Immature natural killer cell (primary cell): ENCODE measurements at regions not wholly inside any gene's neighbourhood (a gene's known extent, or its start where the extent isn't known, plus 50 kb on each side); places are given as distances from the start of the nearest gene placed in this dataset.

ENCODE experiments used
- DNase-seq, 3 donors: peaks; one replicate each; pipeline ENCODE4 v3.0.0; 2022; ENCODE audit warnings: mixed read lengths in 1 of 3
- H3K27ac Mint-ChIP-seq, 6 donors: one replicate each; pipeline ENCODE4 v1.8.0; 2020; ENCODE audit warnings: mixed read lengths in 6 of 6, mild to moderate bottlenecking in 5 of 6, inconsistent platforms in 4 of 6, moderate library complexity in 3 of 6
- H3K27me3 Mint-ChIP-seq, 3 donors: one replicate each; pipeline ENCODE4 v1.8.0; 2020 to 2021; ENCODE audit warnings: low read depth in 3 of 3, mild to moderate bottlenecking in 3 of 3, mixed read lengths in 3 of 3, moderate library complexity in 3 of 3, inconsistent platforms in 1 of 3
- H3K36me3 Mint-ChIP-seq, 3 donors: one replicate each; pipeline ENCODE4 v1.8.0; 2020; ENCODE audit warnings: mixed read lengths in 3 of 3, inconsistent platforms in 2 of 3, mild to moderate bottlenecking in 2 of 3
- H3K4me1 Mint-ChIP-seq, 2 donors: one replicate each; pipeline ENCODE4 v1.8.0; 2020; ENCODE audit warnings: inconsistent platforms in 2 of 2, mild to moderate bottlenecking in 2 of 2, mixed read lengths in 2 of 2, moderate library complexity in 1 of 2
- H3K4me3 Mint-ChIP-seq, 5 donors: one replicate each; pipeline ENCODE4 v1.8.0; 2020; ENCODE audit warnings: mild to moderate bottlenecking in 5 of 5, mixed read lengths in 5 of 5, inconsistent platforms in 3 of 5, moderate library complexity in 3 of 5
- H3K9me3 Mint-ChIP-seq, 6 donors: one replicate each; pipeline ENCODE4 v1.8.0; 2020; ENCODE audit warnings: mild to moderate bottlenecking in 6 of 6, mixed read lengths in 6 of 6, inconsistent platforms in 4 of 6, moderate library complexity in 3 of 6

DNA sequence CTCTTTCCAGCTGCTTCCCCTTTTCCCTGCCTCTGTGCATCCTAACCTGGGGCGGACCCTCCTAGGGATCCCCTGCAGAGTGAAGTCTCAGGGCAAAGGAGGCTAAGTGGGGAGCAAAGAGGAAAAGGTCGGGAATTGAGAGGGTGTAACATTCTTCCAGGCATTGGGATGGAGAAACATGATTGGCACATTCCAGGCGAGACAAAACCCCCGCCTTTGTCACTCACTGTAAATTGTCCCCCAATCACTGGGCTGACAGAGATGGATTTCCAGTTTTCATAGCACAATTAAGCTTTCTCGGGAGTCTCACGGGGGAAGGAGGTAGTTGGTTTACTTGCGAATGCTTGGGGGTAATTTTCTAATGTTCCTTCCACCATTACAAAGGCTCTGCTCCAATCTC is 74.9 kb downstream of the MIAT start:
- H3K9me3 Mint-ChIP-seq, result no peaks in the 10 kb centered on the region
- no peak overlapping the region for H3K4me3 Mint-ChIP-seq
- H3K27ac Mint-ChIP-seq, result no peak overlapping the region
- no peak for DNase-seq
- no peaks in the 10 kb centered on the region for H3K4me1 Mint-ChIP-seq
- H3K27me3 Mint-ChIP-seq, result peaks cover 0 to 1% (median 0%) of the 10 kb centered on the region in 3 donors
- peaks cover 22 to 51% (median 30%) of the 10 kb centered on the region in 3 donors for H3K36me3 Mint-ChIP-seq

DNA sequence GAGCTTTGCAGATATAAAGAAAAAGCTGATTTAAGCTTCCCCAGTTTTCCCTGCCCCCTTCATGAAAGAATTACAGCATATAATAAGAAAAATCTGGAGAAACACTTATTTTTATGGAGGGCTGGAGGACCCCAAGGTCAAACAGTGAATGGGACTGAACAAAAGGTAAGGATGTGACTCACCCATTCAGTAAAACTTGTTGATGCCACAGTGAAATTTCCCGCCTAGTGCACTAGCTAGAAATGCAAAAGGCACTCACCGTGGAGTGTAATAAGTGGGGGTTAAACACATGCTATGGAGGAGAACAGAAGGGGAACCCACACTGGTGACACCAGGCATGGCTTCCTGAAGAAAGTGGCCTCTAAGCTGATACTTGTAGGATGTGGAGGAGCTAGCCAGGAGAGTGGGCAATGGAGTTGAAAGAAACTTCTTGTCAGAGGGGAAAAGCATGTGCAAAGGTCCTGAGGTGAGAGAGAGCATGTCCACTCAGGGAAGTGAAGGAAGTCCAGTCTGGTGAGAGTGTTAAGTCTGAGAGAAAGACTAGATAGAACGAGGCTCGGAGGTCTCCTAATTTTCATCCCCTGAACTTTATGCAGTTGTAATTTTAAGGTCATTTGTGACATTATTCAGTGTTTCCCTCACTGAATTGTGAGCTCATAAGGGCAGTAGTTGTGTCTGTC is 77.1 kb downstream of the MIAT start:
- peaks cover 0 to 2% (median 1%) of the 10 kb centered on the region in 3 donors for H3K27me3 Mint-ChIP-seq
- peaks cover 16 to 48% (median 21%) of the 10 kb centered on the region in 3 donors for H3K36me3 Mint-ChIP-seq
- no peak overlapping the region for H3K4me3 Mint-ChIP-seq
- DNase-seq, result no peak
- H3K27ac Mint-ChIP-seq, result peak overlapping the region in 1 of 6 donors; percentile 63
- peaks cover 0 to 2% of the 10 kb centered on the region in 2 donors for H3K4me1 Mint-ChIP-seq
- H3K9me3 Mint-ChIP-seq, result no peaks in the 10 kb centered on the region

DNA sequence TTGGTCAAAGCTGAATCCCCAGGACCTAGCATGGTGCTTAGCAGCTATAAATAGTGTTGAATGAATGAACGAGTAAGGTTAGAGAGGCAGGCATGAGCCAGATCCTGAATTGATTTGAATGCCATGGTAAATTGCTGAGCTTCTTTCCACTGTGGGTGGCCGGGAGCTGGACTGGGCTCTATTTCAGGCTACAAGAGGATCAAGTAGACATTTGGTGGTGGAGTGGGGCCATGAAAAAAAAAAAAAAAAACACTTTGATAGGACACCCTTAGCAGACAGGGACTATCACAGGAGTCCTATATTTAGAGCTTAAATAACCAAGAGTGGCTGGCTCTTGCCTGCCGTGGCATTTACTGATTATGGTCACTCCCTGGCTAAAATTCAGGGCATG is 77.6 kb downstream of the MIAT start:
- Mint-ChIP-seq H3K4me1 (peaks cover 0 to 2% of the 10 kb centered on the region in 2 donors), H3K4me3 (no peak overlapping the region), H3K9me3 (no peaks in the 10 kb centered on the region), H3K36me3 (peaks cover 17 to 48% (median 21%) of the 10 kb centered on the region in 3 donors), H3K27me3 (peaks cover 0 to 2% (median 1%) of the 10 kb centered on the region in 3 donors), H3K27ac (no peak overlapping the region)
- no peak for DNase-seq

DNA sequence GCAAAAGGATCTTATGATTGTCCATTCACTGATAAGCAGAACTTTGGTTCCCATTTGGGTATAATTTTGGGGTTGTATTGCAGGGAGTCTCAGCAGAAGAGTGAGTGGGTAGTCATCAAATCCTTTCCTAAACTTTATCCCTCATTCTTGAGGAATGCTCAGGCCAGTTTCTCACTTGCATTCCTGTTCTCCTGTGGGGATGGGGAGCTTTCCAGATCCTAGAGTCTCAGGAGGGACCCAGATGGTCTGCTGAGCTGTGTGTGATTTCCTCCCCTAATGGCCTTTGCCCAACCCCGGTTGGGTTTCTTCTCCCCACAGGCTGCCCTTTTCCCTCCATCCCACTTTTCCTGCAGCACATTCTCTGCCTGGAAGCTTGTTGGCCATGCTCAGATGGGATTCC is 79.9 kb downstream of the MIAT start:
- Mint-ChIP-seq H3K27ac (no peak overlapping the region), H3K9me3 (no peaks in the 10 kb centered on the region), H3K4me3 (no peak overlapping the region), H3K4me1 (peaks cover 0 to 2% of the 10 kb centered on the region in 2 donors), H3K27me3 (peaks cover 0 to 2% (median 1%) of the 10 kb centered on the region in 3 donors), H3K36me3 (peaks cover 24 to 40% (median 25%) of the 10 kb centered on the region in 3 donors)
- DNase-seq, result no peak

DNA sequence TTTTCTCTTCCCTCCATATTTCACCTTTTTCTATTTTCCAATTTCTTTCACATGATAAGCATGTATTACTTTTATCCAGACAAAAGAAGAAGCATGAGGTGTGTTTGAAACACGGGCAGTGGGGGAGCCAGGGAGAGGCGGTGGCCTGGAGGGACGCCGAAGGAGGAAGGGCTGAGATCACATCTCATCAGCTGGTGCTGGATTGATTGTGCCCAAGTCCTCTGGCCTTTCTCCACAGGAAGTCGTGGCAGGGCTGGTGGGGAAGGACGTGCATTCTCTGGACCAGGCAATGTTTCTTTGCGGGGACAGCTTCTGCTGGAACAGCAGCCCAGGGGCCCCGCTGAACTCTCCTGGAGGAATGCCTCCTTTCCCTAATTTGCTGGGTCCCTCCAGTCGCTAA is 82.9 kb downstream of the MIAT start:
- peak overlapping the region in 1 of 6 donors; percentile 22 for H3K27ac Mint-ChIP-seq

DNA sequence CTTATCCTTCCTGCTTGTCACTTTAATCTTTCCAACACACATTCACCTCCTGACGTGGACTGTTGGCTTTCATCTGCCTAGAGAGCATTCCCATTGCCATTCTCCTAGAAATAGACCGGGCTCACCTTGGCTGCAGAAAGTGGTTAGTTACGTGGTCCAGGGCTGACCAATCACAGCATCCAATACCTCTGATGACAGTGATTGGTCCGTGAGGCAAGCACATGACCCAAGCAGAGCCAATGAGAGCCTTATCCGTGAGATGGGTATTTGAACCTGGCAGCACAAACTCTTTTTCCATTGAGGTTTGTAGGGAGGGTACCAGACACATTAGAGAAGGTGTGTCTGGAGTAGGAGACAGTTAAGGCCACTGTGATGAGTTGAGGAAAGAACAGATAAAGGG is 85.8 kb downstream of the MIAT start:
- H3K4me3 Mint-ChIP-seq, result no peak overlapping the region
- no peak overlapping the region for H3K27ac Mint-ChIP-seq
- no peaks in the 10 kb centered on the region for H3K9me3 Mint-ChIP-seq
- H3K4me1 Mint-ChIP-seq, result peaks cover 0 to 2% of the 10 kb centered on the region in 2 donors
- H3K27me3 Mint-ChIP-seq, result peaks cover 0 to 1% (median 0%) of the 10 kb centered on the region in 3 donors
- no peak for DNase-seq
- peaks cover 12 to 18% (median 14%) of the 10 kb centered on the region in 3 donors for H3K36me3 Mint-ChIP-seq

More for the DNA sequence above, 82.9 kb downstream of the MIAT start:
- Mint-ChIP-seq H3K27me3 (peaks cover 0 to 2% (median 0%) of the 10 kb centered on the region in 3 donors), H3K36me3 (peaks cover 17 to 30% (median 20%) of the 10 kb centered on the region in 3 donors), H3K9me3 (no peaks in the 10 kb centered on the region), H3K4me1 (peaks cover 0 to 2% of the 10 kb centered on the region in 2 donors), H3K4me3 (no peak overlapping the region)
- no peak for DNase-seq

DNA sequence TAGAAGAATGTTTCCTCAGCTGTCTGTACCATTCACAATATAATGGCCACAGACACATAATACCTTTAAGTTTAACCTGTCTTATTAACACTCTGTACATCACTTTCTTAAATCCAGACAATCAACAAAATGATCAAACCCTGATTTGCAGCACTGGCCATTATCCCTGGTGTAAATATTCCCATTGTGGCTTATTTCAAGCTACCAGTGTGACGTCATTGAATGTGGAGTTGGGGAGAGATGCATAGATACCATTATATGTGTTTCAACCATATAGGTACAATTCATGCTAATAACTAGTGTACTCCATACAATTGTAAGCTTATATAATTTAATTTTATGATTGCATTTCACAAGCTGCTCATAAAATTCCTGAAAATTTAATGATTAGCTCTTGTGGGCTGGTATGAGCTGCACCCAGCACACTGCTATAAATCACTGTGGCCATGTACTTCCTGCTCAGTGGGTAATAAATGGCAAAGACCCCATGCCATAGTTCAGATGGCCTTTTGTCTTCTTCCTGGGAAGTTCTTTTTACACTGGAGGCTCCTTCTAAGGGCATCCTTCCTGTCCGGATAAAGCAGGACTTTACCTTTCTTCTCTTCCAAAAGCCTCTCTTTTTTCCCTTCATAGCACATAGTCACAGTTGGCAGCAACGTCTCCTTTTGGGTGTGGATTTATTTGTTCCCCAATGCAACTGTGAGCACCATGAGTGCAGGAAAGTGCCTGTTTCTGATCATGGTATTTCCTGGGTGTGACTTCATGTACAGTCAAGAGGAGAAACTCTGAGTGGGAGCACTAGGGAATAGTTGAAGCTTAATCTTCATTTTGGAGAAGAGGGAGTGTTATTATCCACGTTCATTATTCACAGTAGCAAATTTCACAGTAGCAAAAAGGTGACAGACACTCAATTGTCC is 87.8 kb downstream of the MIAT start:
- Mint-ChIP-seq H3K4me3 (no peak overlapping the region), H3K27me3 (peaks cover 0 to 1% (median 0%) of the 10 kb centered on the region in 3 donors)

DNA sequence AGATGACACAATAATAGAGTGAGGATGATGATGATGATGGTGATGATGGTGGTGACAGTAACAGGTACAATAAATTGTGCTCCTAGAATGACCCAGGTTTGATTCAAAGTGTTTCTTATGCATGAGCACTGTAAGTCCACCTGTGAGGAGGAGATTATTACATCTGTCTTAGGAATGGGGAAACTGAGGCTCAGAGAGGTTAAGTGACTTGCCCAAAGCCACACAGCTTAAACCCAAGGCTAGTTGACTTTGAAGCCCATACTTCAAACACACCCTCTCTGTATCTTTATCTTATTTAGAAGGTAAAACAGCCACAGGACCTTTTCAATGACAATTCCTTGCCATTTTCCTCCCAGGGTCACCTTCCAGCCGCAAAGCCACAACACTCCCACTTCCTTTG is 88.9 kb downstream of the MIAT start:
- Mint-ChIP-seq H3K4me1 (peaks cover 6 to 8% of the 10 kb centered on the region in 2 donors), H3K9me3 (no peaks in the 10 kb centered on the region), H3K27me3 (peaks cover 0 to 1% (median 0%) of the 10 kb centered on the region in 3 donors), H3K36me3 (peaks cover 9 to 15% (median 14%) of the 10 kb centered on the region in 3 donors), H3K27ac (no peak overlapping the region), H3K4me3 (no peak overlapping the region)
- no peak for DNase-seq

More for the DNA sequence above, 87.8 kb downstream of the MIAT start:
- DNase-seq, result no peak
- H3K36me3 Mint-ChIP-seq, result peaks cover 10 to 16% (median 14%) of the 10 kb centered on the region in 3 donors
- H3K4me1 Mint-ChIP-seq, result no peaks in the 10 kb centered on the region
- no peaks in the 10 kb centered on the region for H3K9me3 Mint-ChIP-seq
- no peak overlapping the region for H3K27ac Mint-ChIP-seq

DNA sequence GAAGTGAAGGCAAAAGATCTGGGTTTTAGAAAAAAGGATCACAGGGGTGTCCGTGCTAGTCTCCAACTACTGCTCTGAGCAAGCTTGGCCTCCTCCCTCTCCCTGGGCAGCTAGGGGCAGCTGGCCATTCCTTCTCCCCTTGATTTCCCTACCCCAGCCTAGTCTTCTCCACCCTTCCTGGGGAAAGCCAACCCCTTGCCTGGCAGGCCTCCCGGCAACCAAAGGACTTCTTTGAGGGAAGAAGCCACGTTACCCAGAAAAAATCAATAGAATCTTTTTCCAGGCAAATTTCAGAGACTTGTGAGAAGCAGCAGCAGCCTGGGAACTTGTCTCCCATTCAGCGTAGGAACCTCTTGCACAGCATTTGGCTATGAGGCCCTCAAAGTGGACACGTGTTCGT is 91.5 kb downstream of the MIAT start:
- Mint-ChIP-seq H3K9me3 (no peaks in the 10 kb centered on the region), H3K36me3 (peaks cover 0 to 6% (median 3%) of the 10 kb centered on the region in 3 donors), H3K27ac (peak overlapping the region in 2 of 6 donors; percentile 15 to 59), H3K4me1 (peaks cover 12% of the 10 kb centered on the region in 2 donors), H3K27me3 (peaks cover 0 to 1% (median 0%) of the 10 kb centered on the region in 3 donors), H3K4me3 (no peak overlapping the region)
- DNase-seq, result no peak

DNA sequence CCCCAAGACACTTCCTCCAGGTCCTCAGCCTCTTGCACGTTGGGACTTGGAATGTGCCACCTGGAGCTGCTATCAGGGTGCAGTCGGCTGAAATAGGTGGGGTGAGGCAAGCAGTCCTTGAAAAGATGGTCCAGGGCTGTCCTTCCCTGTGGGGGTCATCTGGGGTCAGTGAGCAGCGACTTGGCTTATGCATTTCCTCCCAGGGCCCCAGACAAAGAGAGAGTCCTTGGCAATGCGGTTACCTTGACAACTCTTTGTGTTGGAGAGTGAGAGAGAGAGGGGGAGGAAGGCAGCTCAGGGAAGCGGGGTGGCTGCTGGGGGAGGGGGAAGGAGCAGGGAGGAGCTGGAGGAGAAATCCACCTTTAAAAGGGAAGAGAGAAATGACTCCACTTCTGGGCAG is 93.8 kb downstream of the MIAT start:
- H3K36me3 Mint-ChIP-seq, result peaks cover 0 to 3% (median 0%) of the 10 kb centered on the region in 3 donors
- H3K27me3 Mint-ChIP-seq, result peaks cover 0 to 1% (median 1%) of the 10 kb centered on the region in 3 donors
- no peak overlapping the region for H3K27ac Mint-ChIP-seq
- peak overlapping the region in 1 of 5 donors; percentile 1 for H3K4me3 Mint-ChIP-seq
- H3K9me3 Mint-ChIP-seq, result no peaks in the 10 kb centered on the region
- H3K4me1 Mint-ChIP-seq, result peaks cover 12 to 13% of the 10 kb centered on the region in 2 donors
- DNase-seq, result no peak

DNA sequence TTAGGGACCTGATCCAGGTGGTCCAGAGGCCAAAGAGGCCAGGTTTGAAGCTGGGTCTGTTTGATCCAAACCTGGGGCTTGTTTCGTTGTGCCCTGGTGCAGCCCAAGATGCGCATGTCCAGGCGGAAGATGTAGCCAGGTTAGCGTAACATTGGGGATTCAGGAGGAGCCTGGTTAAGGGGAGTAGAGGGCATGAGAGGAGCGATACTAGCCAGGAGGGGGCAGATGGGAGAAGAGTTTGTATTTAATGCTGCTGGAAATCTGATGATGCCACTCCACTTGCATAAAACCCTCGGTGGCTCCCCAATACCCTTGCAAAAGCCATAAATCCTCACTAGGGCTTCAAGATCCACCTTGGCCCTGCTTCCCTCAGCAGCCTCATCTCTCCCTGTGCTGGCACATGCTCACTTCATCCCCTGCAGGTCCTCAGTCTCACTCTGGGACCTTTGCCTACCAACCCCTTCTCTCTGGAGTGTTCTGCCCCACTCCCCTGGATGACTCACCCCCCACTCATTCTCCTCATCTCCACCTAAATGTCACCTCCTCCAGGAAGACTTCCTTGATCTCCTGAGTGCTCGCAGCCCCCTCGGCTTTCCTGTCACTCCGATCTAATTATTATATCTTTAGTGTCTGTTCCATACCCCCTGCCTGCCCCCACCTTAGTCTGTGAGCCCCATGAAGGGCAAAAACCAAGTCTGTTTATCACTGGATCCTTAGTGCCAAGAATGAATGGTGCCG is 95.9 kb downstream of the MIAT start:
- Mint-ChIP-seq H3K36me3 (peaks cover 0 to 9% (median 4%) of the 10 kb centered on the region in 3 donors), H3K4me3 (no peak overlapping the region), H3K27ac (peak overlapping the region in 1 of 6 donors; percentile 57), H3K27me3 (peaks cover 0 to 4% (median 1%) of the 10 kb centered on the region in 3 donors), H3K4me1 (peaks cover 20 to 21% of the 10 kb centered on the region in 2 donors), H3K9me3 (no peaks in the 10 kb centered on the region)
- DNase-seq, result no peak

DNA sequence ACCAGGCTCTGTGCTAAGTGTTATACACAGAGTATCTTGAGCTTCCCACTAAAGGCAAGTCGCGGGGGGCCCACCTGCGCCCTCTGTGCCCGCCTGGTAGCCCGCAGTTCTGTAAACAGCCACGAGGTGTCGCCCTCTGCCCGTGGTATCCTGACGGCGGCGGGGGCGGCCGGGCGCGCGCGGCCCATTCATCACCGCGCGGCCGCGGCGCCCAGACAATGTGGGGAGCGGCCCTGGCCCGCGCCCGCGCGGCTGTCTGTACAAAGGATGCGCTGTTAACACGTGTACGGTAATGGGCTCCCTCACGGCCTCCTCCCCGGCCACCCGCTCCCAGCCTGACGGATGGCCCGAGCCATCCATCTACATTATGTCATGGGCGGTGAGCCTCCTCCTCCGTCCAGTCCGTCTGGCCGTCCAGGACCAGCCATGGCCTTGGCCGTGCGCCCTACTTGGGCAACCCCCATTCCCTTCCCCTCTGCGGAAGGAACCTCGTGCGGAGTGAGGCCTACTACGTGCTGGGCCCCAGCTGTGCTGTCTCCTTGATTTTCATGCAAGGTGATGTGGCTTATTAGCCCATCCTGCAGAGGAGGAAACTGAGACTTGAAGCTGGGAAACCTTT is 99.4 kb downstream of the MIAT start:
- DNase-seq, result peak; percentile 19 to 58 (median 55)
- no peaks in the 10 kb centered on the region for H3K9me3 Mint-ChIP-seq
- peak overlapping the region in 2 of 5 donors; percentile 13 to 30 for H3K4me3 Mint-ChIP-seq
- peaks cover 0 to 4% (median 1%) of the 10 kb centered on the region in 3 donors for H3K27me3 Mint-ChIP-seq
- peaks cover 0 to 10% (median 8%) of the 10 kb centered on the region in 3 donors for H3K36me3 Mint-ChIP-seq
- H3K4me1 Mint-ChIP-seq, result peaks cover 19 to 21% of the 10 kb centered on the region in 2 donors
- no peak overlapping the region for H3K27ac Mint-ChIP-seq

DNA sequence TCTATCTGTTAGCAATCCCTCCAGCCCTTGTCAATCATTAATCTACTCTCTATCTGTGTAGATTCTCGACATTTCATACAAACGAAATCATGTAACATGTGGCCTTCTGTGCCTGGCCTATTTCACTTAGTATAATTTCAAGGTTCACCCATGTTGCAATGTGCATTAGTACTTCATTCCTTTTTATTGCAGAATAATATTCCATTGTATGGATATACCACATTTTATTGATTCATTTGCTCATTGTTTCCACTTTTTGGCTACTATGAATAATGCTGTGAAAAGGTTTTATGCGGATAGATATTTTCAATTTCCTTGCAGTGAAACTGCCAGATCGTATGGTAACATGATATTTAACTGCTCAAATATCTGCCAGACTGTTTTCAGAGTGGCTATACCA is 100.1 kb downstream of the MIAT start:
- H3K4me3 Mint-ChIP-seq, result no peak overlapping the region
- H3K4me1 Mint-ChIP-seq, result peaks cover 18 to 23% of the 10 kb centered on the region in 2 donors
- H3K27ac Mint-ChIP-seq, result no peak overlapping the region
- peaks cover 0 to 10% (median 8%) of the 10 kb centered on the region in 3 donors for H3K36me3 Mint-ChIP-seq
- no peak for DNase-seq
- H3K9me3 Mint-ChIP-seq, result no peaks in the 10 kb centered on the region
- peaks cover 0 to 4% (median 1%) of the 10 kb centered on the region in 3 donors for H3K27me3 Mint-ChIP-seq
